Caco-2 (cell line): ENCODE measurements at regions not wholly inside any gene's neighbourhood (a gene's known extent, or its start where the extent isn't known, plus 50 kb on each side); places are given as distances from the start of the nearest gene placed in this dataset.

Experiments
- BruUV-seq: library from RNA; stranded (reverse); fragments of 400-500 nt; replicated peaks from 2 replicates; lab custom pipeline; 2021; lab: Mats Ljungman, UMichigan
- CTCF ChIA-PET: fragments of 300-600 bp; sonication (Branson Sonifier 250); formaldehyde crosslinking; loops from one replicate; lab custom pipeline; 2022; ENCODE audit warnings: antibody characterized with exemption; lab: Charles Lee
- POLR2A ChIA-PET: fragments of 300-600 bp; sonication (Branson Sonifier 250); formaldehyde crosslinking; loops from one replicate; lab custom pipeline; 2022; ENCODE audit warnings: antibody characterized with exemption; lab: Charles Lee
- DNase-seq, 2 experiments: peaks; one replicate each; pipeline versions ENCODE4 v3.0.0 to v3.0.0-alpha.2; 2020 to 2022
- H3K27me3 ChIP-seq: replicated peaks from 2 replicates; pipeline ENCODE4 v1.6.0; 2011; ENCODE audit warnings: low read length; ENCODE audit not compliant: control insufficient read depth, insufficient read depth
- H3K36me3 ChIP-seq: 2 replicates; pipeline ENCODE4 v1.5.1; 2011; ENCODE audit warnings: low read length; ENCODE audit not compliant: control insufficient read depth, insufficient read depth
- H3K4me1 ChIP-seq: fragments of 250-450 bp; sonication (Bioruptor Pico); 2 replicates; pipeline ENCODE4 v1.5.1; 2020; ENCODE audit warnings: mild to moderate bottlenecking
- H3K4me3 ChIP-seq: 2 replicates; pipeline ENCODE4 v1.5.1; 2011; ENCODE audit warnings: low read depth, mild to moderate bottlenecking, control low read depth, low read length
- H3K9me3 ChIP-seq: fragments of 250-450 bp; sonication (Bioruptor Pico); 2 replicates; pipeline ENCODE4 v1.5.1; 2020; ENCODE audit warnings: mild to moderate bottlenecking, moderate library complexity
- H3K27ac Mint-ChIP-seq: one replicate; pipeline ENCODE4 v1.8.0; 2022; ENCODE audit warnings: mixed read lengths; ENCODE audit not compliant: unreplicated experiment
- H3K27me3 Mint-ChIP-seq: one replicate; pipeline ENCODE4 v1.8.0; 2022; ENCODE audit warnings: mixed read lengths; ENCODE audit not compliant: insufficient read depth, unreplicated experiment
- H3K36me3 Mint-ChIP-seq: one replicate; pipeline ENCODE4 v1.8.0; 2022; ENCODE audit warnings: mild to moderate bottlenecking, mixed read lengths; ENCODE audit not compliant: insufficient read depth, unreplicated experiment
- H3K4me1 Mint-ChIP-seq: one replicate; pipeline ENCODE4 v1.8.0; 2022; ENCODE audit warnings: low read depth, mixed read lengths; ENCODE audit not compliant: unreplicated experiment
- H3K4me3 Mint-ChIP-seq: one replicate; pipeline ENCODE4 v1.8.0; 2022; ENCODE audit warnings: mild to moderate bottlenecking, moderate library complexity, mixed read lengths; ENCODE audit not compliant: unreplicated experiment
- H3K9me3 Mint-ChIP-seq: one replicate; pipeline ENCODE4 v1.8.0; 2022; ENCODE audit warnings: mixed read lengths; ENCODE audit not compliant: unreplicated experiment
- intact Hi-C: fragments of 100-400 bp; cut with micrococcal nuclease; formaldehyde crosslinking; loops from one replicate; pipeline ENCODE4 v1.10.0; 2022; ENCODE audit not compliant: unreplicated experiment
- TF ChIP-seq, protein P1 (sequence below), 2 experiments: fragments of 200-600 bp in 1 of 2; IDR thresholded peaks; 1 replicate in 1 of 2; 2 replicates in 1 of 2; pipeline versions ENCODE4 v1.5.1 to v1.8.0; 2011 to 2022; ENCODE audit warnings: antibody characterized with exemption in 1 of 2, control low read depth in 1 of 2, inconsistent platforms in 1 of 2, low read depth in 1 of 2, low read length in 1 of 2, mild to moderate bottlenecking in 1 of 2, moderate library complexity in 1 of 2; ENCODE audit not compliant: insufficient read depth in 1 of 2, severe bottlenecking in 1 of 2, unreplicated experiment in 1 of 2

DNA sequence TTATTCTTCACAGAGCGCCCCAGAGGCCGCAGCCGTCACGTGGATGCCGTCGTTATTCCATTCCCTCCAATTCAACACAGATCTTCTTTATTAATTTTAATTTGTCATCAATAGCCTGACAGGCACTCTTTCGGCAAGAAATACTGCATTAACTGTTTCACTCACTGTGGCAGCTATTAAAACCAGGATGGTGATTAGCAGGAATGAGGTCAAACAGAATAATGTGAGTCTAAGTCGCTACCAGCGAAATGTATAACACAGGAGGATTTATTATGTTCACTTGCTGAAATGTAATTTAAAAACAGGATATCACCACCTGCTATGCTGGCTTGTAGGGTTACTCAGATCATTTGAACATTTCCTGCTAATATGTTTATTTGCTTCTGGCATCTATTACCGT lies 74.2 kb upstream of the MGMT start:
- POLR2A ChIA-PET, result no interaction called here
- H3K27ac Mint-ChIP-seq, result no peak overlapping the region
- BruUV-seq, result no TSS peak

DNA sequence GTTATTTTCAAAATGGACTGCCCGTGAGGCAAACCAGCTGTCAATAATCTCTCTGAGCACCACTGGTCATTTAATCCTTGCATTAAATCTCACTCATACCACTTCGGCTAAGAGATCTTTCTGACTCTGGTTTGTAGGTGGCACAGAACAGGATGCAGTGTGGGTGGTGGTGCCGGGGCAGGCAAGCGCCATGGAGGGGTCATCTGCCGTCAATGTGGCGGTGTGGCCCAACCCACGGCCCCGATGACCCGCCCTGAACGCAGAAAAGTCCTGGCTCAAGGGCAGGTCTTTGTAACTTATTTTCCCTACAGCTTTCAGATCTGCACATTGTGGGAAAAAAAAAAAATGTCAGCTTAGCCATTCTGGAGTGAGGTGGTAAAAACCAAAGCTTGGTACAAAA lies 73.2 kb upstream of the MGMT start:
- H3K4me3 ChIP-seq, result no peak overlapping the region
- Mint-ChIP-seq H3K4me1 (no peaks in the 10 kb centered on the region), H3K36me3 (no peaks in the 10 kb centered on the region), H3K4me3 (no peak overlapping the region), H3K27ac (no peak overlapping the region), H3K9me3 (no peaks in the 10 kb centered on the region), H3K27me3 (peaks cover 6% of the 10 kb centered on the region)
- no TSS peak for BruUV-seq
- H3K36me3 ChIP-seq, result no peaks in the 10 kb centered on the region
- H3K9me3 ChIP-seq, result no peaks in the 10 kb centered on the region
- H3K4me1 ChIP-seq, result no peaks in the 10 kb centered on the region
- intact Hi-C loops, result no loop called here
- no peak for DNase-seq
- ChIA-PET POLR2A (no interaction called here), CTCF (no interaction called here)
- no peaks in the 10 kb centered on the region for H3K27me3 ChIP-seq
- TF ChIP-seq, protein P1, sequence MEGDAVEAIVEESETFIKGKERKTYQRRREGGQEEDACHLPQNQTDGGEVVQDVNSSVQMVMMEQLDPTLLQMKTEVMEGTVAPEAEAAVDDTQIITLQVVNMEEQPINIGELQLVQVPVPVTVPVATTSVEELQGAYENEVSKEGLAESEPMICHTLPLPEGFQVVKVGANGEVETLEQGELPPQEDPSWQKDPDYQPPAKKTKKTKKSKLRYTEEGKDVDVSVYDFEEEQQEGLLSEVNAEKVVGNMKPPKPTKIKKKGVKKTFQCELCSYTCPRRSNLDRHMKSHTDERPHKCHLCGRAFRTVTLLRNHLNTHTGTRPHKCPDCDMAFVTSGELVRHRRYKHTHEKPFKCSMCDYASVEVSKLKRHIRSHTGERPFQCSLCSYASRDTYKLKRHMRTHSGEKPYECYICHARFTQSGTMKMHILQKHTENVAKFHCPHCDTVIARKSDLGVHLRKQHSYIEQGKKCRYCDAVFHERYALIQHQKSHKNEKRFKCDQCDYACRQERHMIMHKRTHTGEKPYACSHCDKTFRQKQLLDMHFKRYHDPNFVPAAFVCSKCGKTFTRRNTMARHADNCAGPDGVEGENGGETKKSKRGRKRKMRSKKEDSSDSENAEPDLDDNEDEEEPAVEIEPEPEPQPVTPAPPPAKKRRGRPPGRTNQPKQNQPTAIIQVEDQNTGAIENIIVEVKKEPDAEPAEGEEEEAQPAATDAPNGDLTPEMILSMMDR (IDR thresholded peaks at IDR 0.05; ENCODE audit: insufficient read depth in 1 of 2, low read depth in 1 of 2, low read length in 1 of 2, severe bottlenecking in 1 of 2, unreplicated experiment in 1 of 2), result no peak

More for the DNA sequence above, 74.2 kb upstream of the MGMT start:
- peaks cover 6% of the 10 kb centered on the region for H3K27me3 Mint-ChIP-seq
- Histone ChIP-seq H3K9me3 (no peaks in the 10 kb centered on the region), H3K4me3 (no peak overlapping the region), H3K36me3 (no peaks in the 10 kb centered on the region), H3K27me3 (no peaks in the 10 kb centered on the region), H3K4me1 (no peaks in the 10 kb centered on the region)
- intact Hi-C loops, result no loop called here
- DNase-seq, result no peak
- no peaks in the 10 kb centered on the region for H3K9me3 Mint-ChIP-seq
- TF ChIP-seq, protein P1 (IDR thresholded peaks at IDR 0.05; ENCODE audit: insufficient read depth in 1 of 2, low read depth in 1 of 2, low read length in 1 of 2, severe bottlenecking in 1 of 2, unreplicated experiment in 1 of 2), result no peak
- H3K4me1 Mint-ChIP-seq, result no peaks in the 10 kb centered on the region
- H3K36me3 Mint-ChIP-seq, result no peaks in the 10 kb centered on the region
- CTCF ChIA-PET, result no interaction called here
- H3K4me3 Mint-ChIP-seq, result no peak overlapping the region

DNA sequence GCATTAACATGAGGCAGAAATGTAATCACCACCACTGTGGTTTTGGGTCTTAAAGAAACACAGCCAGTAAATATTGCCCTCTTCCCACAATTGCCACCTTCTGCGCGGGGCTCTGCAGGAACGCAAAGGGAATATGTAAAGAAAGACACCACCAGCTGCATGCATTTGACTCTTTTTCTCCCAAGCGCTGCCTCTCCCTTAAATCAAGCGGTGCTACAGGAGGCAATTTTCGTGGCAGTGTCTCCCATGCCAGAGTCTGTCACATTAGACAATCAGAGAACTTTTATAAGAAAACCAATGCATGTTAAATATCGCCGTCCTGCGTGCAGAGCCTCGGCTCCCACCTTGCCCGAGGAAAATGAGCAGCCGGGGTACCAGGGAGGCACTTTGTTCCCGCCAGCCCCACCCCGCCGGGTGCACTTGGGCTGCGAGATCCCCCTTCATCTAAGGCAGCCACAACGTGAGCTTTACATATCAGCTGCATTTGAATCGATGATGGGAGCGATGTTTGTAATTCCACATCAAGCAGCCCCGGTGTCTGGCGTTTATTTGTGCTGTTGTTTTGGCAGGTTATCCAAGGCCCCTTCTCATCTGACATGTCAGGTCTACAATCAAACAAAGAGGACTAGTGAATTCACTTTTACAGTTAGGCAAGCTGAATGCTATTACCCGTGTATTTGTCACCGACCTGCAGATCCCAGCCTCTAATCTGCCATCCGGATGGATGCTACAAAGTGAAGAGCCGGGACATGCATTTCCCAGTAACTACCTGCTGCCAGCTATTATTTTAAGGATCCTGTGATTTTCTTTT lies 72.3 kb upstream of the MGMT start:
- TF ChIP-seq, protein P1 (IDR thresholded peaks at IDR 0.05; ENCODE audit: insufficient read depth in 1 of 2, low read depth in 1 of 2, low read length in 1 of 2, severe bottlenecking in 1 of 2, unreplicated experiment in 1 of 2), result no peak
- Mint-ChIP-seq H3K27me3 (peaks cover 6% of the 10 kb centered on the region), H3K27ac (no peak overlapping the region), H3K4me3 (no peak overlapping the region), H3K4me1 (no peaks in the 10 kb centered on the region), H3K9me3 (no peaks in the 10 kb centered on the region), H3K36me3 (no peaks in the 10 kb centered on the region)
- H3K4me1 ChIP-seq, result no peaks in the 10 kb centered on the region
- no peaks in the 10 kb centered on the region for H3K36me3 ChIP-seq
- no peak for DNase-seq
- intact Hi-C loops, result no loop called here
- CTCF ChIA-PET, result no interaction called here
- H3K9me3 ChIP-seq, result no peaks in the 10 kb centered on the region
- H3K4me3 ChIP-seq, result no peak overlapping the region
- no TSS peak for BruUV-seq
- no peaks in the 10 kb centered on the region for H3K27me3 ChIP-seq
- POLR2A ChIA-PET, result no interaction called here
